Stimulated activated naive B cell treated with anti-CD40 and anti-IgM and Interleukin-4, amounts not matched to agents 10 μg/mL and 1 μg/mL and 100 μg/mL, for 72 hours (primary cell): ENCODE measurements at regions not wholly inside any gene's neighbourhood (a gene's known extent, or its start where the extent isn't known, plus 50 kb on each side); places are given as distances from the start of the nearest gene placed in this dataset.
"Not testable (repeated sequence)": the region's sequence is repeated elsewhere in the genome, so short reads cannot be mapped to it uniquely, and the experiment has no call there.

Experiments
- ATAC-seq, 2 donors: fragments of 150-1000 bp; cut with Tn5 transposase; replicated peaks; 2 replicates each; pipeline ENCODE4 v1.10.0; 2021; ENCODE audit warnings: moderate library complexity in 1 of 2
- DNase-seq: peaks from one replicate; pipeline ENCODE4 v3.0.0; 2021
- H3K27ac Mint-ChIP-seq: one replicate; pipeline ENCODE4 v1.8.0; 2022; ENCODE audit warnings: mild to moderate bottlenecking, mixed read lengths
- H3K27me3 Mint-ChIP-seq, 2 donors: one replicate each; pipeline ENCODE4 v1.8.0; 2022; ENCODE audit warnings: mixed read lengths in 2 of 2
- H3K36me3 Mint-ChIP-seq, 2 donors: one replicate each; pipeline ENCODE4 v1.8.0; 2022; ENCODE audit warnings: mixed read lengths in 2 of 2, mild to moderate bottlenecking in 1 of 2
- H3K4me1 Mint-ChIP-seq, 2 donors: one replicate each; pipeline ENCODE4 v1.8.0; 2022; ENCODE audit warnings: mixed read lengths in 2 of 2, mild to moderate bottlenecking in 1 of 2
- H3K4me3 Mint-ChIP-seq, 2 donors: one replicate each; pipeline ENCODE4 v1.8.0; 2022; ENCODE audit warnings: mild to moderate bottlenecking in 2 of 2, mixed read lengths in 2 of 2, moderate library complexity in 1 of 2
- H3K9me3 Mint-ChIP-seq, 2 donors: one replicate each; pipeline ENCODE4 v1.8.0; 2022; ENCODE audit warnings: mixed read lengths in 2 of 2, mild to moderate bottlenecking in 1 of 2

DNA sequence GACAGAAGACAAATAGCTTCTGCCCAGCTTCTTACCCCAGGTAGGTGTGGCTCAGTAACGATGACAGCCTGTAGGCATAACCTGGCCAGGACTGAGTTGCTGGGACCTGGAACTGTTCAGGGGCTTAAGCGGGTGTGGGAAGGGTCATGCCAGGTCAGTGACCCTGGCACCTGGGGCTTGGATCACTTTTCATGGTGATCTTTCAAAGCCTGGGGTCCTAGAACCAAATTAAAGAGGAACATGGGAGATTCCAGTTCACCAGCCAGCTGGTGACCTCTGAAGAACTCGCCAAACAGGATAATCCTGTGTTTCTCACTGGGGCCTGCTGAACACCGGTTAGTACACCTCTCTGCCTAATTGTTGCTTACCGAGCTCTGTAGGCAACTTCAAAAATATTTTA is 102.6 kb upstream of the LMNTD1 start:
- ATAC-seq (no peak), DNase-seq (no peak)
- Mint-ChIP-seq H3K4me1 (peaks cover 3 to 5% of the 10 kb centered on the region in 2 donors), H3K9me3 (peaks cover 0 to 2% of the 10 kb centered on the region in 2 donors), H3K27ac (no peak overlapping the region), H3K4me3 (no peak overlapping the region), H3K27me3 (peaks cover 0 to 6% of the 10 kb centered on the region in 2 donors), H3K36me3 (no peaks in the 10 kb centered on the region)

DNA sequence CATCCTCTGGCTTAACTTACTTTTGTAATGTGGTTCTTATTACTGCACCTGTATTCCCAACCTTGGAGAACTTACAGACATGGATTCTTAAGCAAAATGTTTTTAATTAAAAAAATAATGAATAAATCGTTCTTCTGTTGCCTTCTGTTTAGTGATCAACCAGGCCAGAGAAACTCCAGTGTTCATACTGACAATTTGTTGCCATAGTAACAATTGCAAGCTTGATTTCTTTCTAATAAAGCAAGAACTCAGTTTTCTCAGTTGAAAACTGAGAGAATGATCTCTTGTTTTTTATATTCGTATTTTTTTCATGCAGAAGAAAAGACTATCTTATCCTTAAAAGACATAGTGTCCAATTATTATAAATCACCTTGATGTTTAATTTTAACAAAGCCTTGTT is 106.5 kb upstream of the LMNTD1 start:
- H3K36me3 Mint-ChIP-seq = no peaks in the 10 kb centered on the region
- ATAC-seq = no peak
- H3K27ac Mint-ChIP-seq = no peak overlapping the region
- H3K27me3 Mint-ChIP-seq = no peaks in the 10 kb centered on the region
- peaks cover 0 to 8% of the 10 kb centered on the region in 2 donors for H3K9me3 Mint-ChIP-seq
- DNase-seq = no peak
- no peaks in the 10 kb centered on the region for H3K4me1 Mint-ChIP-seq
- no peak overlapping the region for H3K4me3 Mint-ChIP-seq

DNA sequence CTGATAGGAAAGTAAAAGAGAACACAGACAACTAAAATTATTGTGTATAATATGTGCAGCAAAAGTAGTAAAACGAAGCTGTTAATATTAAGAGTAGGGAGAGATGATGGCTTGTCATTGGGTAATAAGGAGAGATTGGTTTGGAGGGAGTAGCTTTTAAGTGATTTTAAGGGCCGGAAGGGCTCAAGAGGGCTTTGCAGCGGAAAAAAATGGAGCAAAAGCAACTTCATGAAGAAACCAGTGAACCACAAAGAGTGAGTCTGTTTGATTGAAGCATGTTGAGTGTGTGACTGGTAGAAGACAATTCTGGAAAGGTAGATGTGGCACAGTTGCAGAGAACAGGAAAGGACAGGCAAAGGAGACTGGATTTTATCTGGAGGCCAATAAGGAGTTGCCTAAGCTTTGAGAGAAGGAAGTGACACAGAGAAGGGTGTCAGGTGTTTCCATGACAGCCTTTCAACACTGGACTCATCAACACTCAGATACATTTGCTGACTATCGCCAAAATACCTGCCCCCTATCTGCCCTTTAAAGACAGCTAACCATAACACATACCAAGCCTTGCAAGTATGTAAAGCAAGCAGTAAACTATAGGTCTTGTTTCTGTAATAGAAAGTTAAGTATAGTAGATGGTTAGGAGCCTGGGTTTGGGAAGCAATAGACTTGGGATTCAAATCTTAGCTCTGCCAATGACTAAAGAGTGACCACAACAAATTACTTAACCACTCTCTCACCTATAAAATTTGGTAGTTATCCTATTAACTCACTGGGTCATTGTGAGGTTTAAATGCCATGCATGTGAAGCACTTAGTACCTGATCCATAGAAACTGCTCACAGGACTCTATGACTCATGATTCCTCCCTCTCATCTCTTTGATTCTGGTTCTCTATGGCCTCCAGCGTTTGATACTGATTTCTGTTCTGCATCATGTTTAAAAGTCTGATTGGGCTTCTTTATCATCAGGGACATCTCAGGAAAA is 117.3 kb upstream of the LMNTD1 start:
- DNase-seq (no peak), ATAC-seq (no peak)
- Mint-ChIP-seq H3K36me3 (no peaks in the 10 kb centered on the region), H3K27ac (no peak overlapping the region), H3K9me3 (no peaks in the 10 kb centered on the region), H3K4me1 (no peaks in the 10 kb centered on the region), H3K4me3 (no peak overlapping the region), H3K27me3 (no peaks in the 10 kb centered on the region)

DNA sequence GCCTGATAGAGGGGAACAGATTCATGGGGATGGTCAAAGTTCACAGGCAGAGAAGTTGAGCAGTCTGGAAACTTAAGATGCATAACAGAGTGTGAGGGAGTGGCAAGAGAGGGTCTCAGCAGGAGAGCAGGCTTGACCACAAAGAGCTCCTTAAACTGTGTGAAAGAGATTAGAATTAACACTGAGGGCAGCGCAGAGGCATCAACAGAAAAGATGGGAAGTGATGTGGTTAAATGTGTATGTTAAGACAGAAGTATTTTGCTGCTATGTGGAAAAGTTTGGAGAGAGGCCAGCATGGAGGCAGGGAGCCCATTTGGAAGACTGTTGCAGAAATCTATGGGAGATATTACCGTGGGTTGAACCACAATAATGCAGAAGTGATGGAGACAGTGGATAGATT is 122.7 kb upstream of the LMNTD1 start:
- ATAC-seq (no peak), DNase-seq (no peak)
- Mint-ChIP-seq H3K4me3 (no peak overlapping the region), H3K27me3 (no peaks in the 10 kb centered on the region), H3K9me3 (no peaks in the 10 kb centered on the region), H3K27ac (no peak overlapping the region), H3K4me1 (no peaks in the 10 kb centered on the region), H3K36me3 (no peaks in the 10 kb centered on the region)

DNA sequence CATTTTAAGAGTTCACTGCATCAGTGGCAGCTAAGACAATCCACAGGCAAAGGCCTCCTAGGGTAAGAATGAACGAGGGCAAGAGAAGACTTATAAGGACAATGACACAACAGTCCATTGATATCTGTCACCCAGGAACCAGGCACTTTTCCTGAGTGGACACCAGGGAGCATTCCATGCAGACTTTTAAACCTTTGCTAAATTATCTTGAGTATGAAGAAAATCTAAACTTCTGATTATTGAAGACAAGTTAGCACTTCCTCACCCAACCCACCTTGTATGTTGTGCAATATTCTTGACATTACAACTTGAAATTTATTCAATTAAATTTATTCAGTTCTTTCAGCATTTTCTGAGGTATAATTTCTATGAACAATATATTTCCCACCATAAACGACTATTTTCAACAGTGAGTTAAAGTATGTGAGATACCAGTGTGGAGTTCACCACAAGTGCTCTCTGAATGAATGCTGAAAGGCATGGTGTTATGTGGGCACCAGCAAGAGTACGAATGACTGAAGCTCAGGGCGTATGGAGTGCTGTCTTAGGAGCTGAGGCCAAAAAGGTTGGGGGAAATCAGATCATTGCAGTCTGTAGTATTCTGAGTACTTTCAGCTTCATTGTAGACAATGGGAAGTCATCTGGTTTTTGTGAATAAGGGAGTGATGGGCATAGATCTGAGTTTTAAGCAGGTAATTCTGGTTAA is 124.3 kb upstream of the LMNTD1 start:
- no peaks in the 10 kb centered on the region for H3K36me3 Mint-ChIP-seq
- ATAC-seq (no peak), DNase-seq (no peak)
- no peak overlapping the region for H3K4me3 Mint-ChIP-seq
- H3K27me3 Mint-ChIP-seq = no peaks in the 10 kb centered on the region
- no peaks in the 10 kb centered on the region for H3K4me1 Mint-ChIP-seq
- no peak overlapping the region for H3K27ac Mint-ChIP-seq
- no peaks in the 10 kb centered on the region for H3K9me3 Mint-ChIP-seq

DNA sequence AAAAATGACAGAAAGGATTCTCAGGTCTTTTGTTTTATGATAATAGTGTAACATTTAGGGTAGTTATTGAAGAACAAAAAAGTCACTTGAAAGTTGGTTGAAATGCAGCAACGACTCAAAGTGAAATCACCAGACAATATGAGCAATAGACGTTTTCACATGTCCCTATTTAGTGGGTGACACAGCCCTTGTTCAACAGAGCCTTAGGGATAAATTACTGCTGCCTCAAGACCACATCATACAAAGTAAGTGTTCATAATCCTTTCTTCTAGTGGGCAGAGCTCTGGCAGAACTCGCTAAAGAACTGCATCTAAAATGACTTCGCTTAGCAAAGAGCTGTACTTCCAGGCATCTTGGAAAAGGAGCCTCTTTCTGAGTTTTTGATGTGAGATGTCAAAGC is 128.5 kb upstream of the LMNTD1 start:
- H3K27ac Mint-ChIP-seq = no peak overlapping the region
- no peaks in the 10 kb centered on the region for H3K9me3 Mint-ChIP-seq
- ATAC-seq = no peak
- DNase-seq = no peak
- no peaks in the 10 kb centered on the region for H3K4me1 Mint-ChIP-seq
- H3K27me3 Mint-ChIP-seq = no peaks in the 10 kb centered on the region
- no peak overlapping the region for H3K4me3 Mint-ChIP-seq
- no peaks in the 10 kb centered on the region for H3K36me3 Mint-ChIP-seq

DNA sequence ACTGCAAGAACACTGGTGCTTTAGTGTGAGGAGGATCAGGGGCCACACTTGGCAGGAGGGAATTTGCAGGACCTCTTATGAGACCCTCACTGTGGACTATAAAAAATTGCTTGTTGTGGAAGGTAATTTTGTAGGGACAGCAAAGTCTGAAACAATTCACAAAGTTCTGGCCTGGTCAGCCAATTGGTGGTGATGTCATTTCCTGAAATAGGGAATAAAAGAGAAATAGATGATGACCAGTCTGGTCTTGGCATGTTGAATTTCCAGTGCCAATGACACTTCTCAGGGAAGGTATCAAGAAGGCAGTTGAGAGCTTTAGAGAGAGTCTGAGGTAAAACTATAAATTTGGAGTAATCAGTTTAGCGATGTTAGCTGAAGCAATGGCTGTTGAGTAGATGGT is 129.3 kb upstream of the LMNTD1 start:
- no peaks in the 10 kb centered on the region for H3K36me3 Mint-ChIP-seq
- no peak overlapping the region for H3K27ac Mint-ChIP-seq
- peaks cover 1 to 3% of the 10 kb centered on the region in 2 donors for H3K9me3 Mint-ChIP-seq
- no peaks in the 10 kb centered on the region for H3K27me3 Mint-ChIP-seq
- no peak overlapping the region for H3K4me3 Mint-ChIP-seq
- no peak for DNase-seq
- ATAC-seq = no peak
- no peaks in the 10 kb centered on the region for H3K4me1 Mint-ChIP-seq

DNA sequence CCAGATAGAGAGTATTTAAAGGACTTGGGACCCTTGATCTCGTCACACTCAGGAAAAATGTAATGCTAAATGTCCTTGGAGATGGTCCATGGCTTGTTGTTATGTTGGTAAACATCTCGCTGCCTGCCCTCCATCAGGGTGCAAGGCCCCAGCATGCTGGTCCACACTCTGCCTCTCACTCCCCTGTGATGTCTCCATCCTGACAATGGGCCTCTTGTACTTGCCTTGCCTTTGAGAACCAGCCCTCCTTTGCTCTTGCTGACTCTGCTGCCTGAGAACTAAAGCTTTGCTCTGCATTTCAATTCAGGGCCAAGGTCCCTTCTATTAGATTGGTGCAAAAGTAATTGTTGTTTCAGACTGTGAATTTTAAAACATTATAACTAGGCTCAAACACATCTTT is 131.0 kb upstream of the LMNTD1 start:
- Mint-ChIP-seq H3K4me1 (no peaks in the 10 kb centered on the region), H3K4me3 (no peak overlapping the region), H3K27me3 (no peaks in the 10 kb centered on the region), H3K27ac (no peak overlapping the region), H3K9me3 (peaks cover 1 to 4% of the 10 kb centered on the region in 2 donors), H3K36me3 (no peaks in the 10 kb centered on the region)
- ATAC-seq (no peak), DNase-seq (no peak)

DNA sequence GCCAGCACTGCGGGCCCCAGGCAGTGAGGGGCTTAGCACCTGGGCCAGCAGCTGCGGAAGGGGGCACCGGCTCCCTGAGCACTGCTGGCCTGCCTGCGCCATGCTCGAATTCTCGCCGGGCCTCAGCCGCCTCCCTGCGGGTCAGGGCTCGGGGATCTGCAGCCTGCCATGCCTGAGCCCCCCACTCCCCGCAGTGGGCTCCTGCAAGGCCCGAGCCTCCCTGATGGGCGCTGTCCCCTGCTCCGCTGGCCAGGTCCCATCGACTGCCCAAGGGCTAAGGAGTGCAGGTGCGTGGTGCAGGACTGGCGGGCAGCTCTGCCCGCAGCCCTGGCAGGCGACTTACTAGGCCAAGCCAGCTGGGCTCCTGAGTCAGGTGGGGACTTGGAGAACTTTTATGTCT is 133.3 kb upstream of the LMNTD1 start:
- Mint-ChIP-seq H3K36me3 (no peaks in the 10 kb centered on the region), H3K4me1 (no peaks in the 10 kb centered on the region), H3K27ac (no peak overlapping the region), H3K4me3 (no peak overlapping the region), H3K27me3 (no peaks in the 10 kb centered on the region), H3K9me3 (peaks cover 1 to 4% of the 10 kb centered on the region in 2 donors)
- ATAC-seq (no peak), DNase-seq (no peak)

DNA sequence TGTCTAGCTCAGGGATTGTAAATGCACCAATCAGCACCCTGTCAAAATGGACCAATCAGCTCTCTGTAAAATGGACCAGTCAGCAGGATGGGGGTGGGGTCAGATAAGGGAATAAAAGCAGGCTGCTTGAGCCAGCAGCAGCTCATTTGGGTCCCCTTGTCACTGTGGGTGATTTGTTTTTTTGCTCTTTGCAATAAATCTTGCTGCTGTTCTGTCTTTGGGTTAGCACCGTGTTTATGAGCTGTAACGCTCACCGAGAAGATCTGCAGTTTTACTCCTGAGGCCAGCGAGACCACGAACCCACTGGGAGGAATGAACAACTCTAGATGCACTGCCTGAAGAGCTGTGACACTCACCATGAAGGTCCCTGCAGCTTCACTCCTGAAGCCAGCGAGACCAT is 134.1 kb upstream of the LMNTD1 start:
- no peaks in the 10 kb centered on the region for H3K27me3 Mint-ChIP-seq
- H3K4me1 Mint-ChIP-seq = no peaks in the 10 kb centered on the region
- ATAC-seq = no peak
- no peak overlapping the region for H3K4me3 Mint-ChIP-seq
- H3K9me3 Mint-ChIP-seq = peaks cover 1 to 4% of the 10 kb centered on the region in 2 donors
- no peak overlapping the region for H3K27ac Mint-ChIP-seq
- DNase-seq = no peak
- H3K36me3 Mint-ChIP-seq = no peaks in the 10 kb centered on the region

DNA sequence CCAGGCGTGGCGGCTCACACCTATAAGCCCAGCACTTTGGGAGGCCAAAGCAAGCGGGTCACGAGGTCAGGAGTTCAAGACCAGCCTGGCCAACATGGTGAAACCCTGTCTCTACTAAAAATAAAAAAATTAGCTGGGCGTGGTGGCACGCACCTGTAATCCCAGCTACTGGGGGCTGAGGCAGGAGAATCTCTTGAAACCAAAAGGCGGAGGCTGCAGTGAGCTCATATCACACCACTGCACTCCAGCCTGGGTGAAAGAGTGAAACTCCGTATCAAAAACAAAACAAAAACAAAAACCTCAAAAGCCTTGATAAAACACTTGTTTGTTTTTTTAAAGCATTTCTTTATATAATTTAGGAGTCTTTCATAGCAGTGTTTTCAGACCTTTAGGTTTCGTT is 135.8 kb upstream of the LMNTD1 start:
- H3K9me3 Mint-ChIP-seq, H3K4me1 Mint-ChIP-seq, H3K27ac Mint-ChIP-seq, DNase-seq, H3K4me3 Mint-ChIP-seq, H3K36me3 Mint-ChIP-seq, H3K27me3 Mint-ChIP-seq, ATAC-seq: not testable (repeated sequence)

DNA sequence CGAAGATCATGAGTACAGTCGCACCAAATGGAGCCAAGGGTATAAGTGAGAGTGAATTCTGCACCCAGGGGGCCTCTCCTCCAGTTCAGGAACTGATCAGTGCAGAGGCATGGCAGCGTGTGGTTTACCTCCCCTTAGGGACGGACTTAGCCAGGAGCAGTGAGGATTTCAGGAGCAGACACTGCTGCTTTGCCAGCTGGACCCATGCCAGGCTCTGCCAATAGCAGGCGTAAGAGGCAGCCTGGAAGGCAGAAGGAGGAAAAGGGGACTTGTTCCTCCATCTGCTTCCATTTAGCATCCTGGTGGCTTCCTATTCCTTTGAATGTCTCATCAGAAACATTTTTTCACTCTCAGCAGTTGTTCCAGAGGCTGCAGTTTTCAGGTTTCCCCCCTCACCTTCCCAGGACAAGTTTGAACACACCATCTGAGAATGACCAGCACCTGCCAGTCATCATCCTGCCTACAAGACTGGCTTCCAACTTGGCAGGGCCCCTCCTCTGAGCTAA is 137.0 kb upstream of the LMNTD1 start:
- no peak for ATAC-seq
- Mint-ChIP-seq H3K4me3 (no peak overlapping the region), H3K27me3 (no peaks in the 10 kb centered on the region), H3K36me3 (no peaks in the 10 kb centered on the region), H3K27ac (no peak overlapping the region), H3K4me1 (peaks cover 0 to 2% of the 10 kb centered on the region in 2 donors), H3K9me3 (peaks cover 1 to 4% of the 10 kb centered on the region in 2 donors)
- DNase-seq = no peak

DNA sequence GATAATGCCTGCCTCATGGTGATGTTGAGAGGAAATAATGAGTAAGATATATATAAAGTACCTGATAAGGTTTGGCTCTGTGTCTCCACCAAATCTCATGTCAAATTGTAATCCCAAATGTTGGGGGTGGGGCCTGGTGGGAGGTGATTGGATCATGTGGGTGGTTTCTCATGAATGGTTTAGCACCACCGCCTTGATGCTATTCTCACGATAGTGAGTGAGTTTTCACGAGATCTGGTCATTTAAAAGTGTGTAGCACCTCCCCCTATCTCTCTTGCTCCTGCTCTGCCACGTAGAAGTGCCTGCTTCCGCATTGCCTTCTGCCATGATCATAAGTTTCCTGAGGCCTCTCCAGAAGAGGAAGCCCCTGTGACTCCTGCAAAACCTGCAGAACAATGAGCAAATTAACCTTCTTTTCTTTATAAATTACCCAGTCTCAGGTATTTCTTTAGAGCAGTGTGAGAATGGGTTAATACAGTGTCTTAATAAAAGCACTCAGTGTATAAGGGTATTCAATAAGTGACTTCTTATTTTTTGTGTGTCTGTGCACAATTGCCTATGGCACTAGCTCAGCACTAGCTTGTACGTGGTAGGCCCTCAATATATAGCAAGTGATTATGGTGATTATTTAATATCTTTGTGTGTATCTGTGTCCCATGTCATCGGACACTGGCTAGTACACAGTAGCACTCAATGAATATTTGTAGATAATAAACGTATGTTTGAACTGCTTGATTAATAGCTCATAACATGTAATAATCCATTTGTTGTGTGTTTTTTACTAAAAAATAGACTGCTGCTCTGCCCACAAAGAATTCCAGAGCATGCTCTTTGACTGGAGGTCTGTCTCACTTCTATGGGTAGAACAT is 138.1 kb upstream of the LMNTD1 start:
- Mint-ChIP-seq H3K9me3 (peaks cover 1 to 4% of the 10 kb centered on the region in 2 donors), H3K27ac (no peak overlapping the region), H3K4me1 (peaks cover 0 to 7% of the 10 kb centered on the region in 2 donors), H3K36me3 (no peaks in the 10 kb centered on the region), H3K4me3 (no peak overlapping the region), H3K27me3 (no peaks in the 10 kb centered on the region)
- DNase-seq (no peak), ATAC-seq (no peak)

DNA sequence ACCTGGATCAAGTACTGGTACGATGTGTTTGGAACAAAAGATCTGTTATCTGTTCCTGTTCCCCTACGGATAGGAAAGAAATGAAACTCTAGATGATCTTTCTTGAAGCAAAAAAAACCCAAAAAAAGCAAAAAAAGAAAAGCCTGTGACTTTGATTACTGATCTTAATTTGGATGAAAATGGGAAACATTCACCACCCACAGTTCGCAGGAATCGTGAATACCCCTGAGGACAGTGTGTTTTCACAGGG is 138.7 kb upstream of the LMNTD1 start:
- no peak overlapping the region for H3K4me3 Mint-ChIP-seq
- no peaks in the 10 kb centered on the region for H3K36me3 Mint-ChIP-seq
- no peak for ATAC-seq
- no peaks in the 10 kb centered on the region for H3K27me3 Mint-ChIP-seq
- peaks cover 4% of the 10 kb centered on the region in 2 donors for H3K9me3 Mint-ChIP-seq
- DNase-seq = no peak
- no peak overlapping the region for H3K27ac Mint-ChIP-seq
- H3K4me1 Mint-ChIP-seq = peaks cover 0 to 7% of the 10 kb centered on the region in 2 donors
